ENCODE measurements at regions not wholly inside any gene's neighbourhood (a gene's known extent, or its start where the extent isn't known, plus 50 kb on each side); places are given as distances from the start of the nearest gene placed in this dataset.

- Mint-ChIP-seq H3K9me3 (peaks cover 8% of the 10 kb centered on the region), H3K4me1 (peaks cover 17% of the 10 kb centered on the region), H3K36me3 (peaks cover 3% of the 10 kb centered on the region), H3K27me3 (peaks cover 8% of the 10 kb centered on the region), H3K4me3 (peak overlapping the region; percentile 70), H3K27ac (peak overlapping the region; percentile 25)
- peak; percentile 10 for ATAC-seq (ENCODE audit: low read depth)
- no peak for DNase-seq (ENCODE audit: low spot score in 2 of 2)
Observed at GRCh38 chr7:379456-380138, 89.6 kb downstream of the FOXL3 start.

GRCh38 chr7:380139-380485, 90.1 kb downstream of the FOXL3 start:
- H3K4me3 Mint-ChIP-seq: peak overlapping the region; percentile 70
- ATAC-seq (ENCODE audit: low read depth) (peak; percentile 75), DNase-seq (ENCODE audit: low spot score in 2 of 2) (no peak)
- H3K36me3 Mint-ChIP-seq: peaks cover 3% of the 10 kb centered on the region
- H3K27me3 Mint-ChIP-seq: peaks cover 8% of the 10 kb centered on the region
- H3K4me1 Mint-ChIP-seq: peaks cover 17% of the 10 kb centered on the region
- peaks cover 9% of the 10 kb centered on the region for H3K9me3 Mint-ChIP-seq
- peak overlapping the region; percentile 25 for H3K27ac Mint-ChIP-seq

- DNase-seq (ENCODE audit: low spot score in 2 of 2): no peak
- Mint-ChIP-seq H3K9me3 (peaks cover 9% of the 10 kb centered on the region), H3K27ac (peak overlapping the region; percentile 84)
Observed at GRCh38 chr7:380711-381210, 90.8 kb downstream of the FOXL3 start.

GRCh38 chr7:381211-382042, 91.5 kb downstream of the FOXL3 start:
- DNase-seq (ENCODE audit: low spot score in 2 of 2) (no peak), ATAC-seq (ENCODE audit: low read depth) (peak; percentile 70)
- Mint-ChIP-seq H3K4me3 (peak overlapping the region; percentile 3), H3K36me3 (peaks cover 3% of the 10 kb centered on the region), H3K4me1 (peaks cover 17% of the 10 kb centered on the region), H3K9me3 (peaks cover 9% of the 10 kb centered on the region), H3K27me3 (peaks cover 7% of the 10 kb centered on the region), H3K27ac (peak overlapping the region; percentile 84)

More at GRCh38 chr7:380711-381210, 90.8 kb downstream of the FOXL3 start:
- peak overlapping the region; percentile 34 for H3K4me3 Mint-ChIP-seq
- ATAC-seq (ENCODE audit: low read depth): no peak
- peaks cover 3% of the 10 kb centered on the region for H3K36me3 Mint-ChIP-seq
- peaks cover 8% of the 10 kb centered on the region for H3K27me3 Mint-ChIP-seq
- H3K4me1 Mint-ChIP-seq: peaks cover 17% of the 10 kb centered on the region

GRCh38 chr7:382043-382400, 92.1 kb downstream of the FOXL3 start:
- H3K4me1 Mint-ChIP-seq: peaks cover 17% of the 10 kb centered on the region
- peak overlapping the region; percentile 3 for H3K4me3 Mint-ChIP-seq
- H3K36me3 Mint-ChIP-seq: peaks cover 3% of the 10 kb centered on the region
- peaks cover 6% of the 10 kb centered on the region for H3K27me3 Mint-ChIP-seq
- H3K27ac Mint-ChIP-seq: peak overlapping the region; percentile 84
- DNase-seq (ENCODE audit: low spot score in 2 of 2) (no peak), ATAC-seq (ENCODE audit: low read depth) (no peak)
- peaks cover 9% of the 10 kb centered on the region for H3K9me3 Mint-ChIP-seq

- peaks cover 9% of the 10 kb centered on the region for H3K9me3 Mint-ChIP-seq
- H3K27me3 Mint-ChIP-seq: no peaks in the 10 kb centered on the region
- peaks cover 9% of the 10 kb centered on the region for H3K4me1 Mint-ChIP-seq
- no peak overlapping the region for H3K27ac Mint-ChIP-seq
- peaks cover 5% of the 10 kb centered on the region for H3K36me3 Mint-ChIP-seq
- DNase-seq (ENCODE audit: low spot score in 2 of 2): no peak
- no peak for ATAC-seq (ENCODE audit: low read depth)
- H3K4me3 Mint-ChIP-seq: no peak overlapping the region
Observed at GRCh38 chr7:386385-386784, 96.4 kb downstream of the FOXL3 start.

GRCh38 chr7:387132-388022, 97.4 kb downstream of the FOXL3 start:
- ATAC-seq (ENCODE audit: low read depth): no peak
- no peaks in the 10 kb centered on the region for H3K4me1 Mint-ChIP-seq
- peaks cover 12% of the 10 kb centered on the region for H3K9me3 Mint-ChIP-seq

GRCh38 chr7:388023-388960, 98.3 kb downstream of the FOXL3 start:
- no peaks in the 10 kb centered on the region for H3K4me1 Mint-ChIP-seq
- H3K36me3 Mint-ChIP-seq: peaks cover 1% of the 10 kb centered on the region
- no peaks in the 10 kb centered on the region for H3K27me3 Mint-ChIP-seq
- H3K4me3 Mint-ChIP-seq: no peak overlapping the region
- DNase-seq (ENCODE audit: low spot score in 2 of 2): no peak
- no peak overlapping the region for H3K27ac Mint-ChIP-seq
- peaks cover 15% of the 10 kb centered on the region for H3K9me3 Mint-ChIP-seq
- ATAC-seq (ENCODE audit: low read depth): no peak

More at GRCh38 chr7:387132-388022, 97.4 kb downstream of the FOXL3 start:
- DNase-seq (ENCODE audit: low spot score in 2 of 2): no peak
- Mint-ChIP-seq H3K36me3 (peaks cover 1% of the 10 kb centered on the region), H3K4me3 (no peak overlapping the region), H3K27me3 (no peaks in the 10 kb centered on the region), H3K27ac (no peak overlapping the region)

GRCh38 chr7:388961-389701, 99.2 kb downstream of the FOXL3 start:
- H3K27me3 Mint-ChIP-seq: no peaks in the 10 kb centered on the region
- H3K9me3 Mint-ChIP-seq: peaks cover 12% of the 10 kb centered on the region
- ATAC-seq (ENCODE audit: low read depth): no peak
- H3K4me1 Mint-ChIP-seq: no peaks in the 10 kb centered on the region
- no peak for DNase-seq (ENCODE audit: low spot score in 2 of 2)
- H3K27ac Mint-ChIP-seq: no peak overlapping the region
- H3K36me3 Mint-ChIP-seq: peaks cover 1% of the 10 kb centered on the region
- H3K4me3 Mint-ChIP-seq: no peak overlapping the region

- Mint-ChIP-seq H3K27ac (no peak overlapping the region), H3K27me3 (no peaks in the 10 kb centered on the region), H3K9me3 (peaks cover 8% of the 10 kb centered on the region), H3K36me3 (peaks cover 1% of the 10 kb centered on the region), H3K4me1 (no peaks in the 10 kb centered on the region), H3K4me3 (no peak overlapping the region)
- ATAC-seq (ENCODE audit: low read depth) (no peak), DNase-seq (ENCODE audit: low spot score in 2 of 2) (no peak)
Observed at GRCh38 chr7:389911-390601, 100.1 kb downstream of the FOXL3 start.

- DNase-seq (ENCODE audit: low spot score in 2 of 2) (no peak), ATAC-seq (ENCODE audit: low read depth) (no peak)
- no peak overlapping the region for H3K27ac Mint-ChIP-seq
- H3K36me3 Mint-ChIP-seq: peaks cover 1% of the 10 kb centered on the region
- H3K9me3 Mint-ChIP-seq: peaks cover 11% of the 10 kb centered on the region
- H3K4me1 Mint-ChIP-seq: no peaks in the 10 kb centered on the region
- no peak overlapping the region for H3K4me3 Mint-ChIP-seq
- H3K27me3 Mint-ChIP-seq: no peaks in the 10 kb centered on the region
Observed at GRCh38 chr7:390761-391410, 100.9 kb downstream of the FOXL3 start.

All from memory B cell (primary cell).